NB4 (cell line): ENCODE measurements at regions not wholly inside any gene's neighbourhood (a gene's known extent, or its start where the extent isn't known, plus 50 kb on each side); places are given as distances from the start of the nearest gene placed in this dataset.

ENCODE experiments used
- POLR2A ChIP-seq: IDR thresholded peaks from 2 replicates; pipeline ENCODE4 v1.6.1; 2011; ENCODE audit warnings: mild to moderate bottlenecking; ENCODE audit not compliant: insufficient read length; ENCODE audit errors: extremely low read depth
- TF ChIP-seq, protein P1 (sequence below): IDR thresholded peaks from one replicate; pipeline ENCODE4 v1.5.1; 2012; ENCODE audit warnings: low read depth, low read length

DNA sequence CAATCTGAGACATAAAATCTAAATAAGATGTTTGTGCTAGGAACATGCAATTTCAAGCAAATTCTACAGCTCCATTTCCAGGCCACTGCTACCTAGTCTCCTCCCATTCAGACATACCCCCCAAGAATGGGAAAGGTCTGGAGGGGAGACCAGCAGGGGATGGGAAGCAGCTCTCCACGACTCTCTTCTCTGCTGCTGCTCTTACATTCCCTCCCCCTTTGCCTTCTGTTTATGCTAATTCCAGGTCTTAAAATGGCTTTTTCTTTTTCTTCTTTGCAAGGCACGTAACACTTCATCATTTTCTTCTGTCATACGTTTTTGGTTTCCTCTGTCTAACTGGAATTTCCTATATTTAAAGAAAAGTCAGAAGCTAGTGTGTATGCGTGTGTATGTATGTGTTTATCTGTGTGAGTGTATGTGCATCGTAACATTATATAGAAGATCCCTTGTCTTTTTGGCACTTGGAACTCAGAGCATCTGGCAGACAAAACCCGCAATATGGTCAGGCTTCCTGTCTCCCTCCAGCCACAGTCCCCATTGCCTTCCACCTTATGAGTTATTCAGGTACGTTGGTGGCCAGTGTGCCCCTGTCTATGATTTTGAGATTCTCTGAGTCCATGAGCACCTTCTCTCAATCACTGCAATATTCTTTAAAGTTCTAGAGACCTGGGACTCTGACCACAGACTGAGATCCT lies 493.7 kb downstream of the BTBD3 start:
- TF ChIP-seq, protein P1, sequence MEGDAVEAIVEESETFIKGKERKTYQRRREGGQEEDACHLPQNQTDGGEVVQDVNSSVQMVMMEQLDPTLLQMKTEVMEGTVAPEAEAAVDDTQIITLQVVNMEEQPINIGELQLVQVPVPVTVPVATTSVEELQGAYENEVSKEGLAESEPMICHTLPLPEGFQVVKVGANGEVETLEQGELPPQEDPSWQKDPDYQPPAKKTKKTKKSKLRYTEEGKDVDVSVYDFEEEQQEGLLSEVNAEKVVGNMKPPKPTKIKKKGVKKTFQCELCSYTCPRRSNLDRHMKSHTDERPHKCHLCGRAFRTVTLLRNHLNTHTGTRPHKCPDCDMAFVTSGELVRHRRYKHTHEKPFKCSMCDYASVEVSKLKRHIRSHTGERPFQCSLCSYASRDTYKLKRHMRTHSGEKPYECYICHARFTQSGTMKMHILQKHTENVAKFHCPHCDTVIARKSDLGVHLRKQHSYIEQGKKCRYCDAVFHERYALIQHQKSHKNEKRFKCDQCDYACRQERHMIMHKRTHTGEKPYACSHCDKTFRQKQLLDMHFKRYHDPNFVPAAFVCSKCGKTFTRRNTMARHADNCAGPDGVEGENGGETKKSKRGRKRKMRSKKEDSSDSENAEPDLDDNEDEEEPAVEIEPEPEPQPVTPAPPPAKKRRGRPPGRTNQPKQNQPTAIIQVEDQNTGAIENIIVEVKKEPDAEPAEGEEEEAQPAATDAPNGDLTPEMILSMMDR, result no peak
- TF ChIP-seq POLR2A, result no peak
